Heart left ventricle (tissue), 16 donors: ENCODE measurements at regions not wholly inside any gene's neighbourhood (a gene's known extent, or its start where the extent isn't known, plus 50 kb on each side); places are given as distances from the start of the nearest gene placed in this dataset.
"Not testable (repeated sequence)": the region's sequence is repeated elsewhere in the genome, so short reads cannot be mapped to it uniquely, and the experiment has no call there.

ENCODE experiments used
- ATAC-seq, 4 donors: fragments of 200-7000 bp; cut with Tn5 transposase; one replicate each; pipeline ENCODE4 v1.9.1; 2020 to 2022; ENCODE audit warnings: moderate library complexity in 4 of 4, mild to moderate bottlenecking in 3 of 4, moderate number of reproducible peaks in 1 of 4
- DNase-seq, 5 donors: peaks; one replicate each; pipeline ENCODE4 v3.0.0-alpha.2; 2020
- H3K27ac ChIP-seq, 12 donors: fragments of 200-600 bp; sonication (generic) in 4 of 12; one replicate each; pipeline versions ENCODE4 v1.5.0 to v1.8.0; 2016 to 2022; ENCODE audit warnings: mild to moderate bottlenecking in 2 of 12
- H3K27me3 ChIP-seq, 9 donors: fragments of 200-600 bp; sonication (generic) in 2 of 9; one replicate each; pipeline versions ENCODE4 v1.5.1 to v1.8.0; 2016 to 2022; ENCODE audit warnings: mild to moderate bottlenecking in 3 of 9
- H3K36me3 ChIP-seq, 9 donors: fragments of 200-600 bp; sonication (generic) in 2 of 9; one replicate each; pipeline versions ENCODE4 v1.5.0 to v1.8.0; 2018 to 2022; ENCODE audit warnings: mild to moderate bottlenecking in 2 of 9
- H3K4me1 ChIP-seq, 12 donors: fragments of 200-600 bp; sonication (generic) in 4 of 12; one replicate each; pipeline versions ENCODE4 v1.5.0 to v1.8.0; 2016 to 2022; ENCODE audit warnings: mild to moderate bottlenecking in 3 of 12
- H3K4me3 ChIP-seq, 12 donors: fragments of 200-600 bp; sonication (generic) in 4 of 12; one replicate each; pipeline versions ENCODE4 v1.5.0 to v1.8.0; 2017 to 2022; ENCODE audit warnings: mild to moderate bottlenecking in 9 of 12, moderate library complexity in 4 of 12
- H3K9me3 ChIP-seq, 12 donors: fragments of 200-600 bp; sonication (generic) in 4 of 12; one replicate each; pipeline versions ENCODE4 v1.5.0 to v1.8.0; 2016 to 2022; ENCODE audit warnings: mild to moderate bottlenecking in 1 of 12
- POLR2A ChIP-seq, 2 donors: fragments of 450-650 bp; IDR thresholded peaks; one replicate each; pipeline ENCODE4 v1.6.1; 2017; ENCODE audit warnings: antibody characterized with exemption in 2 of 2, mild to moderate bottlenecking in 2 of 2, moderate library complexity in 2 of 2
- WGBS, 4 donors: extraction: QIAGEN DNeasy Blood & Tissue Kit in 2 of 4; methylation state at CpG; one replicate each; pipeline versions ENCODE4 v1.1.5 to v1.1.7; 2013 to 2018; 5-methylcytosine and 5-hydroxymethylcytosine counted together
- intact Hi-C, 10 donors: fragments of 100-400 bp; cut with DNase I; formaldehyde crosslinking; loops; one replicate each; pipeline versions ENCODE4 v1.11.1 to v1.14.2; 2022
- TF ChIP-seq, protein P1 (sequence below), 12 donors: fragments of 200-600 bp; sonication (generic) in 4 of 12; IDR thresholded peaks; one replicate each; pipeline versions ENCODE4 v1.5.0 to v1.8.0; 2018 to 2022; ENCODE audit warnings: antibody characterized with exemption in 12 of 12, mild to moderate bottlenecking in 5 of 12
- donor health status: ischemic (EF 13 %, LVEDD 7.1; RV severe dilation, severe dysfunction).
- donor health status: healthy with polysubstance abuse.
- donor health status: DM: no; HTN: yes; CAD: no.
- donor health status: DM: no; HTN: no; CAD: no.
- donor health status: ischemic (EF 25% LVEDD 6.9; RV normal size, moderate dysfunction).
- donor health status: ischemic (EF 25% LVEDD 5.7; RV mildly dilated, moderate dysfunction).
- donor health status: healthy.
- donor health status: DM: yes; HTN: yes; CAD: no.
- donor health status: ischemic (EF 35%, LVEDD 5.7; RV mildly dilated, moderate dysfunction).
- donor health status: nonischemic (EF 11% LVEDD 7.7; RV severe dilation, severe dysfunction).
- donor health status: DM: yes; HTN: yes; CAD: no.
- donor health status: PGD.
- donor health status: ischemic (EF 29% LVEDD 5.4; RV normal size, mild dysfunction).
- donor health status: nonischemic (EF 23%, LVEDD 6.1; RV moderate dilation, normal function).

DNA sequence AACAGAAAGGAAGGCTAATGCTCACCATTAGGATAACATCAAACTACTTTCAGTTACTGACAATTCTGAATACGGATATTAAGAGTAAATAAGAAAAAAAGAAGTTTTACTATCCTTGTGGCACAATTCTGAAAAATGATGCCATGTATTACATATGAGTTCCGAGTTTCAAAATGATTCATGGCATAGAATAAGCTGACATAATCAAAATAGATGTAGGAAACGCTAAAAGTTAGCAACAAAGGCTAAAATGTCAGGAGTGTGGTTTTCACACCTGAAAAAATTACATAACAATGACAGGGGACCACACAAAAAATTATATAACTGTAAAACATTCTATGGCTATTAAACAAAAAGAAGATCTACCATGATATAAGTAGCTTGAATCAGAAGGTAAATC is 1131.9 kb downstream of the OTOL1 start:
- DNase-seq (no peak), ATAC-seq (no peak)
- Histone ChIP-seq H3K4me1 (no peaks in the 10 kb centered on the region), H3K4me3 (no peak overlapping the region), H3K9me3 (no peaks in the 10 kb centered on the region), H3K36me3 (no peaks in the 10 kb centered on the region), H3K27ac (no peak overlapping the region), H3K27me3 (no peaks in the 10 kb centered on the region)
- TF ChIP-seq, protein P1, sequence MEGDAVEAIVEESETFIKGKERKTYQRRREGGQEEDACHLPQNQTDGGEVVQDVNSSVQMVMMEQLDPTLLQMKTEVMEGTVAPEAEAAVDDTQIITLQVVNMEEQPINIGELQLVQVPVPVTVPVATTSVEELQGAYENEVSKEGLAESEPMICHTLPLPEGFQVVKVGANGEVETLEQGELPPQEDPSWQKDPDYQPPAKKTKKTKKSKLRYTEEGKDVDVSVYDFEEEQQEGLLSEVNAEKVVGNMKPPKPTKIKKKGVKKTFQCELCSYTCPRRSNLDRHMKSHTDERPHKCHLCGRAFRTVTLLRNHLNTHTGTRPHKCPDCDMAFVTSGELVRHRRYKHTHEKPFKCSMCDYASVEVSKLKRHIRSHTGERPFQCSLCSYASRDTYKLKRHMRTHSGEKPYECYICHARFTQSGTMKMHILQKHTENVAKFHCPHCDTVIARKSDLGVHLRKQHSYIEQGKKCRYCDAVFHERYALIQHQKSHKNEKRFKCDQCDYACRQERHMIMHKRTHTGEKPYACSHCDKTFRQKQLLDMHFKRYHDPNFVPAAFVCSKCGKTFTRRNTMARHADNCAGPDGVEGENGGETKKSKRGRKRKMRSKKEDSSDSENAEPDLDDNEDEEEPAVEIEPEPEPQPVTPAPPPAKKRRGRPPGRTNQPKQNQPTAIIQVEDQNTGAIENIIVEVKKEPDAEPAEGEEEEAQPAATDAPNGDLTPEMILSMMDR (IDR thresholded peaks at IDR 0.05): no peak
- no peak for TF ChIP-seq POLR2A (IDR thresholded peaks at IDR 0.05)
- WGBS, 4 donors: 53 to 88% (median 86%) methylated on average over 3 of the region's 3 CpGs
- intact Hi-C loops: no loop called here

DNA sequence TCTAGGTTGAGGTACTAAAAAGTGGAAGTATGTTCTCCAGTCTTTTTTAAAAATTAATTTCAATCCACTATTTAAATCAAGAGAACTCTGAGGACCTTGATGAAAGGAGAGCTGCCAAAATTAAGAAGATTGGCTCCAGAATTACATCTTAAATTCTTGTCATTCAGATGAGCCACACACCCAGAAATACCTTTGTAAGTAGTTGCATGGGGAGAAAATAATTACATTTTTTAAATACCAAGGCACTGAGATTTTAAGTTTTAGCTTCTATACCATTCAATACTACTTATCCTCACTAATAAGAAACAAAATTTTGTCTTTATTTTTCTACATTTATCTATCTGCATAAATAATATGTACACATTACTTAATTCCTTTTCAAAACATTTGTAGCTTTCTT is 1132.8 kb downstream of the OTOL1 start:
- Histone ChIP-seq H3K9me3 (no peaks in the 10 kb centered on the region), H3K4me3 (no peak overlapping the region), H3K27ac (no peak overlapping the region), H3K27me3 (no peaks in the 10 kb centered on the region), H3K36me3 (no peaks in the 10 kb centered on the region), H3K4me1 (no peaks in the 10 kb centered on the region)
- intact Hi-C loops: no loop called here
- TF ChIP-seq, protein P1 (IDR thresholded peaks at IDR 0.05): no peak
- TF ChIP-seq POLR2A (IDR thresholded peaks at IDR 0.05): no peak
- no peak for ATAC-seq
- DNase-seq: no peak

DNA sequence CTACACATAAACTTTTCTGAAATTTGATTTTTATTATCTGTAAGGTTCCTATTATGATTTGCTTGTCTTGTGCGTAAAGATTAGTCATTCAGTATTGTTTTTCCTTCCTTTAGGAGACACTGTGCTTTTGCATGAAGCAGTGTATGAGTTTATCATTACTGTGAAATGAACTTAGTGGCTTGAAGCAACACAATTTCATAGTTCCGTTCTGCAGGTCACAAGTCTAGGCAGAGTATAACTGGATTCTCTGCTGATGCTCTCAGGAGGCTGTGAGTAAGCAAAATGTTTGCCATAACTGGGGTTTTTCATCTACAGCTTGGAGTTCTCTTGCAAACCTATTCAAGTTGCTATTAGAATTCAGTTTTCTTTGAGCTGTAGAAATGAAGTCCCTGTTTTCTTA is 1136.1 kb downstream of the OTOL1 start:
- no peak for DNase-seq
- intact Hi-C loops: no loop called here
- no peak for ATAC-seq
- Histone ChIP-seq H3K27ac (no peak overlapping the region), H3K36me3 (no peaks in the 10 kb centered on the region), H3K27me3 (no peaks in the 10 kb centered on the region), H3K9me3 (peaks cover 0 to 13% (median 0%) of the 10 kb centered on the region in 12 donors), H3K4me3 (no peak overlapping the region), H3K4me1 (no peaks in the 10 kb centered on the region)
- 76 to 86% (median 78%) methylated on average over 2 of the region's 2 CpGs for WGBS, 4 donors
- no peak for TF ChIP-seq POLR2A (IDR thresholded peaks at IDR 0.05)
- TF ChIP-seq, protein P1 (IDR thresholded peaks at IDR 0.05): no peak

DNA sequence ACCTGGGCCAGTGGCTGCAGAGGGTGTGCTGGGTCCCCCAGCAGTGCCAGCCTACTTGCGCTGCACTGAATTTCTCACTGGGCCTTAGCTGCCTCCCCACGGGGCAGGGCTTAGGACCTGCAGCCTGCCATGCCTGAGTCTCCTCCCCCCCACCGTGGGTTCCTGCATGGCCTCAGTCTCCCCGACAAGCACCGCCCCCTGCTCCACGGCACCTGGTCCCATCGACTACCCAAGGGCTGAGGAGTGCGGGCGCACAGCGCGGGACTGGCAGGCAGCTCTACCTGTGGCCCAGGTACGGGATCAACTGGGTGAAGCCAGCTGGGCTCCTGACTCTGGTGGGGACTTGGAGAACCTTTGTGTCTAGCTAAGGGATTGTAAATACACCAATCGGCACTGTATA is 1143.6 kb downstream of the OTOL1 start:
- H3K36me3 ChIP-seq, H3K27ac ChIP-seq, H3K4me3 ChIP-seq, H3K4me1 ChIP-seq, ATAC-seq, H3K27me3 ChIP-seq, DNase-seq, intact Hi-C loops: not testable (repeated sequence)
- H3K9me3 ChIP-seq: peaks cover 0 to 15% (median 2%) of the 10 kb centered on the region in 12 donors
- WGBS, 4 donors: 92 to 96% (median 94%) methylated on average over 13 of the region's 13 CpGs

DNA sequence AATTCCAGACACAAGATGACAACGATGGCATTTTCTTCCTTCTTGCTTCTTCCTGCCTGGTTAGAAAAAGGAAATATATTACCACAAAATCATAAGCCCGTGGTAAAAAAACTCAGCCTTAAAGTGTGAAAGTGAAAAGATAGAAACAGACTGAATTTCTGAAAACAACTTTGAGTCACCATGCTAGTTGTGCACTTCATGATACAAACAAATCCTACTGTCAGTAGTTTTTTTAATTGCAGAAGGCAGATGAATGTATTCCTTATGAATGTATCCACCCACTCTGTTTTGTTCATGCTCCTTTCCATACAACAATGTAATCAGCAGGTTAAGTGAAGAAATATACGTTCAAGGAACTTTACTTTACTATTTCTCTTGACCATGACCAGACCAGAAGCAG is 1144.7 kb downstream of the OTOL1 start:
- ATAC-seq: no peak
- TF ChIP-seq, protein P1 (IDR thresholded peaks at IDR 0.05): no peak
- TF ChIP-seq POLR2A (IDR thresholded peaks at IDR 0.05): no peak

More for the DNA sequence above, 1144.7 kb downstream of the OTOL1 start:
- Histone ChIP-seq H3K4me3 (no peak overlapping the region), H3K9me3 (peaks cover 0 to 14% (median 2%) of the 10 kb centered on the region in 12 donors), H3K27ac (no peak overlapping the region), H3K36me3 (no peaks in the 10 kb centered on the region), H3K27me3 (no peaks in the 10 kb centered on the region), H3K4me1 (no peaks in the 10 kb centered on the region)
- intact Hi-C loops: no loop called here
- 68 to 78% (median 72%) methylated on average over 3 of the region's 3 CpGs for WGBS, 4 donors
- no peak for DNase-seq
